ENCODE measurements at regions not wholly inside any gene's neighbourhood (a gene's known extent, or its start where the extent isn't known, plus 50 kb on each side); places are given as distances from the start of the nearest gene placed in this dataset.

GRCh38 chr13:96925477-96925876 lies 68.8 kb downstream of the OXGR1 start:
- TF ChIP-seq CTCF (IDR thresholded peaks at IDR 0.05) (no peak), POLR2A (IDR thresholded peaks at IDR 0.05) (no peak)
